ENCODE measurements at regions not wholly inside any gene's neighbourhood (a gene's known extent, or its start where the extent isn't known, plus 50 kb on each side); places are given as distances from the start of the nearest gene placed in this dataset.

DNA sequence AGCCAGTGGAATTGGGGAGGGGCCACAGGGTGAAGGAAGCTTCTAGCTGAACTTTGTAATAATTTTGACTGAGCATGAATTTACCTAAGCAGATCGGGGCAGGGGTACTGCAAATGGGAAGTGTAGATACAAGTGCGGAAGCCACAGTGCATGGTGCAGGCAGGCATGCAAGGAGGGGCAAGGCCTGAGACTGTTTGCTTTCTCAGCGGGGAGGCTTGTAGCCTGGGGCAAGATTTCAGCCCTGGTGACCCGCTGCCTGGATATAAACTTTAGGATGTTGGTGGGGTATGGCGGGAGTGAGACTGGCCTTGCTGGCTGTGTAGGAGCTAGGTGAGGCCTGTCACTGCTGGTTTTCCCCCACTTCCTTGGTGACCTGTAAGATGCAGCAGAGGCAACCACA, 266.4 kb upstream of the PREP start:
- Histone ChIP-seq H3K36me3 (ENCODE audit: control insufficient read depth, insufficient read depth, low read length) (no peaks in the 10 kb centered on the region), H3K4me3 (ENCODE audit: insufficient read depth, low read depth, low read length) (no peak overlapping the region), H3K9me3 (ENCODE audit: control insufficient read depth, low read length) (no peaks in the 10 kb centered on the region), H3K27me3 (ENCODE audit: control insufficient read depth, insufficient read depth, low read length, poor library complexity, severe bottlenecking) (no peaks in the 10 kb centered on the region), H3K4me1 (ENCODE audit: control insufficient read depth, insufficient read depth, low read length) (no peaks in the 10 kb centered on the region), H3K27ac (ENCODE audit: insufficient read depth, low read depth, low read length, poor library complexity, severe bottlenecking) (no peak overlapping the region)
- WGBS, 2 experiments: 75 to 78% methylated on average over 4 of the region's 5 CpGs

DNA sequence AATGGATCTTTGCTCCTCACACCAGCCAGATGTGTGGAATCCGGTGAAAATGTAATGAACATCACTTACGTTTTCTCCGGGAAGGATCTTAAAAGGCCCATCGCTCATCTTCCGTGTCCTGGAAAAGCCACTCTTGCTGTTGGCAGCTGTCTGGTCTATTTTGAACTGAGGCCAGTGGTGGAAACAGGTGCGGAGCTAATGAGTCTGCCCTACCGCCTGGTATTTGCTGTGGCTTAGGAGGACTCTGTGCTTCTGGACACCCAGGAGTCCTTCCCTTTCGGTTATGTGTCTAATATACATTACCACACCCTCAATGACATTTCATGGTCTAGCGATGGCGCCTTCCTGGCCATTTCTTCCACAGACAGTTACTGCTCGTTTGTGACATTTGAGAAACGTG, 264.2 kb upstream of the PREP start:
- H3K9me3 ChIP-seq (ENCODE audit: control insufficient read depth, low read length): no peaks in the 10 kb centered on the region
- 96 to 97% methylated on average over 12 of the region's 12 CpGs for WGBS, 2 experiments
- H3K27ac ChIP-seq (ENCODE audit: insufficient read depth, low read depth, low read length, poor library complexity, severe bottlenecking): no peak overlapping the region
- no peaks in the 10 kb centered on the region for H3K36me3 ChIP-seq (ENCODE audit: control insufficient read depth, insufficient read depth, low read length)
- H3K4me1 ChIP-seq (ENCODE audit: control insufficient read depth, insufficient read depth, low read length): no peaks in the 10 kb centered on the region
- no peak overlapping the region for H3K4me3 ChIP-seq (ENCODE audit: insufficient read depth, low read depth, low read length)
- H3K27me3 ChIP-seq (ENCODE audit: control insufficient read depth, insufficient read depth, low read length, poor library complexity, severe bottlenecking): no peaks in the 10 kb centered on the region

DNA sequence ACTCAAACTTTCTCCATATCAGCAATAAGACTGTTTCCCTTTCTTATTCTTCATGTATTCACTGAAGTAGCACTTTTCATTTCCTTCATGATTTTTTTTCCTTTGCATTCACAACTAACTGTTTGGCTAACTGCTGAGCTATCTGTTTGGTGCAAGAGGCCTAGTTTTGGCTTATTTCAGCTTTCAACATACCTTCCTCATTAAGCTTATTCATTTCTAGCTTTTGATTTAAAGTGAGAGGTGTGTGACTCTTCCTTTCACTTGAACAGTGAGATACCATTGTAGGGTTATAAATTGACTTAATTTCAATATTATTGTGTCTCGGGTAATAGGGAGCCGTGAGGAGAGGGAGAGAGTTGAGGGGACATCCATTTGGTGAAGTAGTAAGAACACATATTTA, 262.0 kb upstream of the PREP start:
- no peaks in the 10 kb centered on the region for H3K9me3 ChIP-seq (ENCODE audit: control insufficient read depth, low read length)
- no peaks in the 10 kb centered on the region for H3K36me3 ChIP-seq (ENCODE audit: control insufficient read depth, insufficient read depth, low read length)
- H3K27ac ChIP-seq (ENCODE audit: insufficient read depth, low read depth, low read length, poor library complexity, severe bottlenecking): no peak overlapping the region
- 93 to 96% methylated on average over 2 of the region's 2 CpGs for WGBS, 2 experiments
- no peaks in the 10 kb centered on the region for H3K4me1 ChIP-seq (ENCODE audit: control insufficient read depth, insufficient read depth, low read length)
- no peak overlapping the region for H3K4me3 ChIP-seq (ENCODE audit: insufficient read depth, low read depth, low read length)
- H3K27me3 ChIP-seq (ENCODE audit: control insufficient read depth, insufficient read depth, low read length, poor library complexity, severe bottlenecking): no peaks in the 10 kb centered on the region

DNA sequence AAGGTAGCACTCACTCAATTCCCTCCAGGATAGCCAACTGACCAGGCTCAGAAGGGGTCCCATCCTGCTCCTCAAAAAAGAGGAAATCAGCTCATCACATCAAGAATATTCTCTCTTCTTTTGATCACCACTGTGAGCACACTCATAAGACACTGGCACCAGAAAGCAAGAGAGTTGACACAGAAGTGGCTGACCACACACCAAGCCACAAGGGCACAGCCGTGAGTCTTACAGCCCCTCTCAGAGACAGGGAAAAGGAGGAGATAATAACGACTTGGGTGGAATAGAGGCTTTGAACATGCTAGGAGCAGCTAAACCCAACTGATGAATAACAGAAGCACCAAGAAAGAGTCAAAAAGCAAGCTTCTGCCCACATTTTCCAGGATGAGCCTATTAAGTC, 249.1 kb upstream of the PREP start:
- WGBS, 2 experiments: 91 to 94% methylated on average over 2 of the region's 2 CpGs
- H3K27ac ChIP-seq (ENCODE audit: insufficient read depth, low read depth, low read length, poor library complexity, severe bottlenecking): no peak overlapping the region

DNA sequence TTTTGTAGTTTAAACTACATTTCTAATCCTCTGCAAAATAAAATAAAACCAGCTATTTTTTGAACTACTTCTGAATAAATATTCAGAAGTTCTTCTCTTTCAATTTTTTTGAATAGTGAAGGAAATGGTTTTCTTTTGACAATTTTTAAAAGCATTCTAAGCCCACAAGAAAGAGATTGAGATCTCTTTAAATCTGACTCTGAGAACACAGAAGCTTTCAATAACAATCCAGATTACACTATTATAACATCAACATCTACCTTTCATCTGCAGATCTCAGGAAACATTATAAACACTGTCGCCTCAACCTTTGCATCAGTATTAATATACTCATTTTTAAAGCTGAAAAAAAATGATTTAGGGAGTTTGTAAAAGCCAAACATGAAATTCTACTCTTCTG, 247.5 kb upstream of the PREP start:
- Histone ChIP-seq H3K4me3 (ENCODE audit: insufficient read depth, low read depth, low read length) (no peak overlapping the region), H3K9me3 (ENCODE audit: control insufficient read depth, low read length) (no peaks in the 10 kb centered on the region), H3K4me1 (ENCODE audit: control insufficient read depth, insufficient read depth, low read length) (no peaks in the 10 kb centered on the region), H3K27me3 (ENCODE audit: control insufficient read depth, insufficient read depth, low read length, poor library complexity, severe bottlenecking) (no peaks in the 10 kb centered on the region), H3K36me3 (ENCODE audit: control insufficient read depth, insufficient read depth, low read length) (no peaks in the 10 kb centered on the region), H3K27ac (ENCODE audit: insufficient read depth, low read depth, low read length, poor library complexity, severe bottlenecking) (no peak overlapping the region)
- 100% methylated on average over 1 of the region's 1 CpG; no CpG with 5 or more reads in 1 of the 2 experiments for WGBS, 2 experiments

More for the DNA sequence above, 249.1 kb upstream of the PREP start:
- Histone ChIP-seq H3K4me3 (ENCODE audit: insufficient read depth, low read depth, low read length) (no peak overlapping the region), H3K36me3 (ENCODE audit: control insufficient read depth, insufficient read depth, low read length) (no peaks in the 10 kb centered on the region), H3K27me3 (ENCODE audit: control insufficient read depth, insufficient read depth, low read length, poor library complexity, severe bottlenecking) (no peaks in the 10 kb centered on the region), H3K9me3 (ENCODE audit: control insufficient read depth, low read length) (no peaks in the 10 kb centered on the region), H3K4me1 (ENCODE audit: control insufficient read depth, insufficient read depth, low read length) (no peaks in the 10 kb centered on the region)

DNA sequence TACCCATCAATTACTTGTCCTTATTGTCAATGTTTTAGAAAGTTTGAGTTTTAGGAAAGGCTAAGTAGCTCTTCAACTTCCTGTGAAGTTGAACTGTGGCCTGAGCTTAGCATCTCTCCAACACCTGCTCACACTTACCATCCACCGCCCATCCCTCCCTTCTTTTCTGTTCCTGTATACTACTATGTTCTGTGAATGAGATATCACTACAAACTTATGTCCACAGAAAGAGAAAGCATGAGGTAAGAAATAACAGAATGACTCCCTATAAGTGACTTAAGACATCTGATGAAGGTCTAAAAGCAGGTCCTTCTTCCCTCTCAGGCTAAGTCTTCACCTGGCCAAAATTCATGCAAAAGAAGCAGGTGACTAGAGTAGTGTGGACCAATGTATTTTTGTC, 246.3 kb upstream of the PREP start:
- Histone ChIP-seq H3K4me1 (ENCODE audit: control insufficient read depth, insufficient read depth, low read length) (no peaks in the 10 kb centered on the region), H3K9me3 (ENCODE audit: control insufficient read depth, low read length) (no peaks in the 10 kb centered on the region), H3K27me3 (ENCODE audit: control insufficient read depth, insufficient read depth, low read length, poor library complexity, severe bottlenecking) (no peaks in the 10 kb centered on the region), H3K4me3 (ENCODE audit: insufficient read depth, low read depth, low read length) (no peak overlapping the region), H3K27ac (ENCODE audit: insufficient read depth, low read depth, low read length, poor library complexity, severe bottlenecking) (no peak overlapping the region), H3K36me3 (ENCODE audit: control insufficient read depth, insufficient read depth, low read length) (no peaks in the 10 kb centered on the region)
- WGBS, 2 experiments: 90 to 100% methylated on average over 1 of the region's 1 CpG

DNA sequence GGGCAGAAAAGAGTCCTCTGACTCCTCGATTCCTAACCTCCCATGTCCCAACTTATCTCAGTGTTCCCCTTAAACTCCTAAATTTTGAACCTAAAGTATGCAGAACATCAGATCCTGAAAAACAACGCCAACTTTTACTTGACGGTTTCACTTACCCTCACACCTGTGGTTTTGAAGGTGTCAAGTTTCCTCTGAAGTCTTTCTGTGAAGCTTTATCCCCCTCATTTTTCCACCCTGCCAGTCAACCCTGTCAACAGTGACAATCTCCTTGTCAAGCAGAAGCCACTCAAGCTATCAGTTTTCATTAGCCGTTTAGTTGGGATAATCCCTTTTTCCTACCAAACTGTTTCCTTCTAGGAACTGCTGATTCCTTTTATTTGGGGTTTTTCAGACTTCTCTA, 245.4 kb upstream of the PREP start:
- Histone ChIP-seq H3K4me1 (ENCODE audit: control insufficient read depth, insufficient read depth, low read length) (no peaks in the 10 kb centered on the region), H3K27ac (ENCODE audit: insufficient read depth, low read depth, low read length, poor library complexity, severe bottlenecking) (no peak overlapping the region), H3K27me3 (ENCODE audit: control insufficient read depth, insufficient read depth, low read length, poor library complexity, severe bottlenecking) (no peaks in the 10 kb centered on the region), H3K36me3 (ENCODE audit: control insufficient read depth, insufficient read depth, low read length) (no peaks in the 10 kb centered on the region), H3K9me3 (ENCODE audit: control insufficient read depth, low read length) (no peaks in the 10 kb centered on the region), H3K4me3 (ENCODE audit: insufficient read depth, low read depth, low read length) (no peak overlapping the region)
- WGBS, 2 experiments: 49 to 59% methylated on average over 4 of the region's 4 CpGs

DNA sequence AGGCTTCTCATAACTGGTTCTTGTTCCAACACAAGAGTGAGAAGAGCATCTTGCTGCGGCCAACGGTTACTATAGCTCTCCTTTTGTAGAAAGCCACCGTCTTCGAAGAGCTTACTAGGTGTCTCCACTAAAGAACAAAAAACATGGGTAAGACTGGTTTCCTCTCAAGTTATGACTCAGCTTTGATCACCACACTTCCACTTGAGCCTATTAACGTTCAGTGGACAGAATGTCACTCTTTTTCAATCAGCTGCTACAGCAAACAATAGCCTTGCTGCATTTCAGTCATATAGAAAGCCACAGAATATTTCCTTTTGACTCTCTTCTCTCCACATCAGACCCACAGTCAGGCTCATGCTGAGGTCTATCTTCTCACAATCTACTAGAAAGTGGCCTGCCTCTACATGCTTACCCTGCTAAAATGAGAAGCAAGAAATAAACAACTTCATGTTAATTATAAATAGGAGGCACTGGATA, 243.5 kb upstream of the PREP start:
- no peaks in the 10 kb centered on the region for H3K27me3 ChIP-seq (ENCODE audit: control insufficient read depth, insufficient read depth, low read length, poor library complexity, severe bottlenecking)
- no peaks in the 10 kb centered on the region for H3K36me3 ChIP-seq (ENCODE audit: control insufficient read depth, insufficient read depth, low read length)
- 94 to 98% methylated on average over 5 of the region's 5 CpGs for WGBS, 2 experiments
- H3K9me3 ChIP-seq (ENCODE audit: control insufficient read depth, low read length): no peaks in the 10 kb centered on the region
- no peak overlapping the region for H3K4me3 ChIP-seq (ENCODE audit: insufficient read depth, low read depth, low read length)
- no peak overlapping the region for H3K27ac ChIP-seq (ENCODE audit: insufficient read depth, low read depth, low read length, poor library complexity, severe bottlenecking)
- no peaks in the 10 kb centered on the region for H3K4me1 ChIP-seq (ENCODE audit: control insufficient read depth, insufficient read depth, low read length)

DNA sequence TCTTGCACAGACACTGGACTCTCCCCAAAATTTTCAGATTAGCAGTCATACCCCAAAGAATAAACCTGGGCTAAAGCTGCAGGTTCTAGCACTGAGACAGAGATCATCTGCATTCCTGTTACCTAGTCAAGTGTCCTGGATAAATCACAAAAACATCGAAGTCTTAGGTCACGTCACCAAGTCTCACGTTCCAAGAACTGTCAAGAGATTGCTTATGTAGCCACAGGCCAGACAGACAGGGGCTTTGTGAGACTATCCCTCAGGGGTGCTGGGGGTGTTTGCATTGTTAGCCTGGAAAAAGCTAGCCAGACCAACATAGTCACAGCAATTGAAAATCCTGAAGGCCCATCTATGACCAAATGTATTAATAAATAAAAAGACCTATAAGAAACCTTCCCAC, 243.1 kb upstream of the PREP start:
- Histone ChIP-seq H3K9me3 (ENCODE audit: control insufficient read depth, low read length) (no peaks in the 10 kb centered on the region), H3K27me3 (ENCODE audit: control insufficient read depth, insufficient read depth, low read length, poor library complexity, severe bottlenecking) (no peaks in the 10 kb centered on the region), H3K27ac (ENCODE audit: insufficient read depth, low read depth, low read length, poor library complexity, severe bottlenecking) (no peak overlapping the region), H3K4me3 (ENCODE audit: insufficient read depth, low read depth, low read length) (no peak overlapping the region), H3K4me1 (ENCODE audit: control insufficient read depth, insufficient read depth, low read length) (no peaks in the 10 kb centered on the region), H3K36me3 (ENCODE audit: control insufficient read depth, insufficient read depth, low read length) (no peaks in the 10 kb centered on the region)
- 94% methylated on average over 3 of the region's 3 CpGs for WGBS, 2 experiments

DNA sequence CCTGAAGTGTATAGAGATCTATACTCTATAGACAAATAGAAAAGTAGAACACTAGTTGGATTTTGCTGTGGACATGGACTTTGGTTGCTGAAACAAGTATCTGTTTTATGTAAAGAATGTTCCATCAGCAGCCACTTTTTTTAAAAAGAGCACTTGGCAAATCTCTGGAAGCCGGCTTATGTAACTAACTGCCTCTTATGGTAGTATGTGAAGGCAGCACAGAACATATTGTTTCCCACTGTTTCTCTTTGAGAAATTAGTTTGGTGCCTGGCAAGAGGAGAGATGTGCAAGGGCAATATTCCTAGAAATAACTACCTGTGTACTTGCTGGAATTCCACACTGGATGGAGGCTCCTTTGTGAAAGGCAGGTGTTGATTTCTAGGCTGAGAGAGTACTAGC, 242.3 kb upstream of the PREP start:
- no peaks in the 10 kb centered on the region for H3K4me1 ChIP-seq (ENCODE audit: control insufficient read depth, insufficient read depth, low read length)
- no peaks in the 10 kb centered on the region for H3K36me3 ChIP-seq (ENCODE audit: control insufficient read depth, insufficient read depth, low read length)
- 100% methylated on average over 1 of the region's 1 CpG for WGBS, 2 experiments
- no peak overlapping the region for H3K4me3 ChIP-seq (ENCODE audit: insufficient read depth, low read depth, low read length)
- H3K27ac ChIP-seq (ENCODE audit: insufficient read depth, low read depth, low read length, poor library complexity, severe bottlenecking): no peak overlapping the region
- no peaks in the 10 kb centered on the region for H3K27me3 ChIP-seq (ENCODE audit: control insufficient read depth, insufficient read depth, low read length, poor library complexity, severe bottlenecking)
- H3K9me3 ChIP-seq (ENCODE audit: control insufficient read depth, low read length): no peaks in the 10 kb centered on the region

DNA sequence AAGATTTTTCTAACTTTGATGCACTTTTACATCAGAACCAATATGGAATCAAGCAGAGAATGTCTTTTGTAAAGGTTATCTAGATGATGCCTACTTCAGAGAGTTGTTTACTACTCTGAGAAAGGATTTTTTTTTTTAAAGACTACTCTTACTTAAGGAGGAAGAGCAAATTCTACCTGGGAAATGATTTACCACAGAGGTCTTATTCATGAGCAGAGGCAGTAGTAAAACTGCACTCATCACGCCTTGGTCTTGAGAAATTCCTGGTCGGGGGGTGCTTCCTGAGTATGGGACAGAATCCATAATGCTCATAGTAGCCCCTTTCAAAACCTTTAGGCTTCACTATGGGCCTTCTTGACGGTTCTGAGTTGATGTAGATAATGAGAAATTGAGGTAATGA, 241.8 kb upstream of the PREP start:
- no peaks in the 10 kb centered on the region for H3K9me3 ChIP-seq (ENCODE audit: control insufficient read depth, low read length)
- no peak overlapping the region for H3K4me3 ChIP-seq (ENCODE audit: insufficient read depth, low read depth, low read length)
- WGBS, 2 experiments: 91 to 94% methylated on average over 3 of the region's 3 CpGs
- H3K27ac ChIP-seq (ENCODE audit: insufficient read depth, low read depth, low read length, poor library complexity, severe bottlenecking): no peak overlapping the region
- H3K36me3 ChIP-seq (ENCODE audit: control insufficient read depth, insufficient read depth, low read length): no peaks in the 10 kb centered on the region
- no peaks in the 10 kb centered on the region for H3K4me1 ChIP-seq (ENCODE audit: control insufficient read depth, insufficient read depth, low read length)
- H3K27me3 ChIP-seq (ENCODE audit: control insufficient read depth, insufficient read depth, low read length, poor library complexity, severe bottlenecking): no peaks in the 10 kb centered on the region
